ENCODE measurements at regions not wholly inside any gene's neighbourhood (a gene's known extent, or its start where the extent isn't known, plus 50 kb on each side); places are given as distances from the start of the nearest gene placed in this dataset.

DNA sequence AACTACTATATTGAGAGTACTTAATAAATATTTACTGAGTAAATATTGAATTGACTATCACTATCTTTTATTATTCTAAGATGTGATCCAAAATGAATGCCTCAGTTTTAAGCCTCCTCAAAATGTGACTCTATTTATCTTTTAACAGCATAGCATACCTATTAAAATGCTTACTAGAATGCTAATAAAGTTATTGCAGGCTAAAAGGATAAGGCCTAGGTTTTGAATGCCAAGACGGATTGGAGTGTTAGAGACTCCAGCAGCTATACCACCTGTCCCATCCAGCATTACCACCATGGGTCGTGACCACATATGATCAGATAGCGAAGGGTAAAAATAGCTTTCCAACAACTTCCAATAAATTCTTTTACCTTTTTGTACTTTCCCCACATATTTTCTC is 64.7 kb upstream of the MYRIP start:
- Mint-ChIP-seq H3K27ac (no peak overlapping the region), H3K9me3 (peaks cover 0 to 17% (median 7%) of the 10 kb centered on the region in 11 donors), H3K27me3 (peaks cover 0 to 24% (median 16%) of the 10 kb centered on the region in 5 donors), H3K36me3 (peaks cover 0 to 5% (median 0%) of the 10 kb centered on the region in 5 donors), H3K4me1 (no peaks in the 10 kb centered on the region), H3K4me3 (no peak overlapping the region)
- Histone ChIP-seq H3K27me3 (ENCODE audit: control insufficient read depth in 2 of 2, insufficient read depth in 2 of 2, low read length in 2 of 2) (no peaks in the 10 kb centered on the region), H3K36me3 (ENCODE audit: control insufficient read depth in 2 of 3, insufficient read depth in 3 of 3, low read length in 3 of 3) (no peaks in the 10 kb centered on the region), H3K27ac (ENCODE audit: low read depth, low read length) (no peak overlapping the region), H3K4me1 (ENCODE audit: control insufficient read depth in 2 of 2, insufficient read depth in 2 of 2, low read length in 2 of 2) (no peaks in the 10 kb centered on the region), H3K4me3 (ENCODE audit: low read length) (no peak overlapping the region), H3K9me3 (ENCODE audit: control insufficient read depth in 2 of 3, low read length in 3 of 3) (no peaks in the 10 kb centered on the region)
- ChIA-PET POLR2A (no interaction called here), CTCF (no interaction called here)
- intact Hi-C loops (cut with micrococcal nuclease) = no loop called here
- ATAC-seq (no peak), DNase-seq (no peak)

DNA sequence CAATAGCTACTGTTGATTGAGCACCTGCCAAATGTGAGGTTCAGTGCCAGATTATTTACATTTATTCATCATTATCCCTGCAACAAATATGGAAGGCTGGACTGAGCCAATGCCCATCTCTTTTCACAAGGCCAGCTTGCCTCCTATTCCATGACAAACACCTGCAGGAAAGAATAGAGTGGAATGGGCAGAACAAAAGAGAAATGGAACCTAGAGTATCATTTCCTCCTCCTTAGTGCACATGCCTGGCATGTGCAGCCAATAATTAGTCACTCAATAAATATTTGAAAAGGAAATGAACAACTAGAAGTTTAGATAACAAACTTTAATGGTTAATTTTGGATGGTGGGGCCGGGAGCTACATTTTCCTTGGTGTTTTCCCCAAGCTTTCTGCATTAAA is 61.4 kb upstream of the MYRIP start:
- intact Hi-C loops (cut with micrococcal nuclease) = no loop called here
- ATAC-seq (no peak), DNase-seq (no peak)
- Mint-ChIP-seq H3K36me3 (no peaks in the 10 kb centered on the region), H3K27me3 (peaks cover 0 to 17% (median 4%) of the 10 kb centered on the region in 5 donors), H3K9me3 (peaks cover 0 to 2% (median 0%) of the 10 kb centered on the region in 11 donors), H3K27ac (no peak overlapping the region), H3K4me1 (peaks cover 0 to 7% (median 0%) of the 10 kb centered on the region in 7 donors), H3K4me3 (no peak overlapping the region)
- no peak overlapping the region for H3K27ac ChIP-seq (ENCODE audit: low read depth, low read length)
- ChIA-PET CTCF (no interaction called here), POLR2A (no interaction called here)
- H3K4me3 ChIP-seq (ENCODE audit: low read length) = no peak overlapping the region
- H3K9me3 ChIP-seq (ENCODE audit: control insufficient read depth in 2 of 3, low read length in 3 of 3) = no peaks in the 10 kb centered on the region
- H3K27me3 ChIP-seq (ENCODE audit: control insufficient read depth in 2 of 2, insufficient read depth in 2 of 2, low read length in 2 of 2) = no peaks in the 10 kb centered on the region
- H3K4me1 ChIP-seq (ENCODE audit: control insufficient read depth in 2 of 2, insufficient read depth in 2 of 2, low read length in 2 of 2) = no peaks in the 10 kb centered on the region
- H3K36me3 ChIP-seq (ENCODE audit: control insufficient read depth in 2 of 3, insufficient read depth in 3 of 3, low read length in 3 of 3) = no peaks in the 10 kb centered on the region

DNA sequence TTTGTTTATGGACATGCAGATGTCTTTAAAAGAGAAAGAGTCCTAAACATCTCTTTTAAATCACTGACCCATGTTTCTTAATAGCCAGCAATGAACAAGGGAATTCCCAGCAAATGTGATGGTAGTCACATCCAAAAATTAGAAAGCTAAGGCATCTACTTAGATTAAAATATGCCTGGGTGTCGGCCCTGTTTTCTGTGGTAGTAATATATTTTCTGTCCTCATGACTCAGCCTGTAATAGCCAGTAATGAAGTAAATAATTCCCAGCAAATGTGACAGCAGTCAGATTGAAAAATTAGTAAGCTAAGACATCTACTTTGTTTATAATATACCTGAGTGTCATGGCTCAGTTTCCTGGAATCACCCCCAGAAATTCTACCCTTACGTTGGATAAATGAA is 60.6 kb upstream of the MYRIP start:
- intact Hi-C loops (cut with micrococcal nuclease) = no loop called here
- H3K4me3 ChIP-seq (ENCODE audit: low read length) = no peak overlapping the region
- Mint-ChIP-seq H3K4me1 (peaks cover 0 to 7% (median 0%) of the 10 kb centered on the region in 7 donors), H3K36me3 (no peaks in the 10 kb centered on the region), H3K27ac (no peak overlapping the region), H3K27me3 (peaks cover 0 to 17% (median 0%) of the 10 kb centered on the region in 5 donors), H3K9me3 (peaks cover 0 to 2% (median 0%) of the 10 kb centered on the region in 11 donors), H3K4me3 (no peak overlapping the region)
- no peak overlapping the region for H3K27ac ChIP-seq (ENCODE audit: low read depth, low read length)
- H3K9me3 ChIP-seq (ENCODE audit: control insufficient read depth in 2 of 3, low read length in 3 of 3) = no peaks in the 10 kb centered on the region
- DNase-seq (no peak), ATAC-seq (no peak)
- no peaks in the 10 kb centered on the region for H3K4me1 ChIP-seq (ENCODE audit: control insufficient read depth in 2 of 2, insufficient read depth in 2 of 2, low read length in 2 of 2)
- no peaks in the 10 kb centered on the region for H3K36me3 ChIP-seq (ENCODE audit: control insufficient read depth in 2 of 3, insufficient read depth in 3 of 3, low read length in 3 of 3)
- POLR2A ChIA-PET = no interaction called here
- CTCF ChIA-PET = no interaction called here
- H3K27me3 ChIP-seq (ENCODE audit: control insufficient read depth in 2 of 2, insufficient read depth in 2 of 2, low read length in 2 of 2) = no peaks in the 10 kb centered on the region

DNA sequence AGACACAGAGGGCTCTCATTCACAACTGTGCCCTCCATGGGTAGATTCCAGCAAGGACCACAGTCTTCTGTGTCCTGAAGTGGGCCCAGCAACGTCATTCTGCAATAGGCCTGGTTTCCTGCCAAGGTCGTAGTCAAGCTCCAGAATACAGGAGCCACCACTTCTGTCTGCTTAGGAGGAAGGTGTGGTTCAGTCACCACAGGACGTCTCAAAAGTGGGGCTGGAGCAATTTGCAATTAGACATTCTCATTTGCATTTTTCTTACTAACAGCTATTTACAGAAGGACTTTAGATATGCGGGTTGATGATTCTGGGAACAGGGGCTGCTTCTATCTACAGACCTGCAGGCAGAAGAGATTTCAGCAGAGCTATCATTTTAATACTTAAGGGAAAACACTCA is 58.7 kb upstream of the MYRIP start:
- Mint-ChIP-seq H3K9me3 (peaks cover 0 to 2% (median 0%) of the 10 kb centered on the region in 11 donors), H3K27ac (peak overlapping the region in 1 of 9 donors; percentile 49), H3K36me3 (no peaks in the 10 kb centered on the region), H3K4me3 (no peak overlapping the region), H3K4me1 (peaks cover 0 to 7% (median 0%) of the 10 kb centered on the region in 7 donors), H3K27me3 (peaks cover 0 to 15% (median 2%) of the 10 kb centered on the region in 5 donors)
- Histone ChIP-seq H3K36me3 (ENCODE audit: control insufficient read depth in 2 of 3, insufficient read depth in 3 of 3, low read length in 3 of 3) (no peaks in the 10 kb centered on the region), H3K4me1 (ENCODE audit: control insufficient read depth in 2 of 2, insufficient read depth in 2 of 2, low read length in 2 of 2) (no peaks in the 10 kb centered on the region), H3K4me3 (ENCODE audit: low read length) (no peak overlapping the region), H3K9me3 (ENCODE audit: control insufficient read depth in 2 of 3, low read length in 3 of 3) (no peaks in the 10 kb centered on the region), H3K27me3 (ENCODE audit: control insufficient read depth in 2 of 2, insufficient read depth in 2 of 2, low read length in 2 of 2) (no peaks in the 10 kb centered on the region), H3K27ac (ENCODE audit: low read depth, low read length) (no peak overlapping the region)
- POLR2A ChIA-PET = no interaction called here
- ATAC-seq (no peak), DNase-seq (no peak)
- CTCF ChIA-PET = no interaction called here
- intact Hi-C loops (cut with micrococcal nuclease) = no loop called here

DNA sequence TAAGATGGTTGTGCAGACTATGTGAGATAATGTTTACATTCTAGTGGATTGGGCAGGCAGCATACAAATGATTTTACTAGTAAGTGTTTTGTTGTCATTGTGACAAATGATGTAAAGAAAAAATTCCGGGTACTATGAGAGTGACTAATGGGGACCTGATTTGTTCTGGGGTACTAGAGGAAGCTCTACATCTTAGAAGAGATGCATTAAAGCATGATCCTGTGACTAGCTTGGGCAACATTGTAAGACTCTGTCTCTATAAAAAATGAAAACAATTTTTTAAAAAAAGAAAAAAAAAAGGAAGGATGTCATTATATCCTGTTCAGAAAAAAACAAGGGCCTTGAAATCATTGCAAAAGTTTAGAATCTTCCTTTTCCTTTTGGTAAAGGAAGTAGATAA is 58.1 kb upstream of the MYRIP start:
- Mint-ChIP-seq H3K4me1 (peaks cover 0 to 7% (median 0%) of the 10 kb centered on the region in 7 donors), H3K36me3 (no peaks in the 10 kb centered on the region), H3K4me3 (no peak overlapping the region), H3K27ac (no peak overlapping the region), H3K27me3 (peaks cover 0 to 9% (median 2%) of the 10 kb centered on the region in 5 donors), H3K9me3 (peaks cover 0 to 2% (median 0%) of the 10 kb centered on the region in 11 donors)
- ChIA-PET CTCF (no interaction called here), POLR2A (no interaction called here)
- Histone ChIP-seq H3K36me3 (ENCODE audit: control insufficient read depth in 2 of 3, insufficient read depth in 3 of 3, low read length in 3 of 3) (no peaks in the 10 kb centered on the region), H3K4me3 (ENCODE audit: low read length) (no peak overlapping the region), H3K27ac (ENCODE audit: low read depth, low read length) (no peak overlapping the region), H3K9me3 (ENCODE audit: control insufficient read depth in 2 of 3, low read length in 3 of 3) (no peaks in the 10 kb centered on the region), H3K27me3 (ENCODE audit: control insufficient read depth in 2 of 2, insufficient read depth in 2 of 2, low read length in 2 of 2) (no peaks in the 10 kb centered on the region), H3K4me1 (ENCODE audit: control insufficient read depth in 2 of 2, insufficient read depth in 2 of 2, low read length in 2 of 2) (no peaks in the 10 kb centered on the region)
- ATAC-seq (no peak), DNase-seq (no peak)
- intact Hi-C loops (cut with micrococcal nuclease) = no loop called here

DNA sequence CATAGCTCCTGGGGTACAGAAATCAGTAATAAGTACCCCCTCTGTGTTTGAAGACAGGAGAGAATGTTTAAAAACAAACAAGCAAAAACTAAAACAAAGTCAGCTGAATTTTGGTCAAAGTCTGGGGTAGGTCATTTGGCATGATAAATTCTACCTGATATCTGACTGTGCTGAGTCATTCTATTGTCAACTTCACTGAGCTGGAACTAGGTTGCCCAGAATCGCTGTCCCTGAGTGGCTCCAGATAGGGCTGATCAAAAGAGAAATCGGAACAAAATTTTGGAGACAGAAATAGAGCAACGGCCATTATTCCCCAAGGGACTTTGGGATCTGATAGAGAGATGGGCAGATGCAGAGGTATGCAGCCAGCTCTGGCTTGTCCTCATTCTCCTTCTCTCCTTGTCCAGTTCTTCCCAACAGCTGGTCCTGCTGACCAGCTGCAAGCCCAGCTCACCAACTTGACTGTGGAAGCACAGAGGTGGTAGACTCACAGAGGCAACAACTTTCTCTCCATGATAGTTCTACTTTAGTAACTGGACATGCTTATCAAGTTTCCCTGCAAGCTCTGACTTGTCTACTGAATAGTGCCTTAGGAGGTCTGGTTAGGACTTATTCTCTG is 57.3 kb upstream of the MYRIP start:
- no peak for DNase-seq
- Mint-ChIP-seq H3K9me3 (peaks cover 0 to 6% (median 0%) of the 10 kb centered on the region in 11 donors), H3K27ac (no peak overlapping the region), H3K36me3 (no peaks in the 10 kb centered on the region), H3K4me1 (peaks cover 0 to 7% (median 0%) of the 10 kb centered on the region in 7 donors), H3K4me3 (no peak overlapping the region), H3K27me3 (peaks cover 0 to 6% (median 4%) of the 10 kb centered on the region in 5 donors)
- Histone ChIP-seq H3K9me3 (ENCODE audit: control insufficient read depth in 2 of 3, low read length in 3 of 3) (no peaks in the 10 kb centered on the region), H3K4me3 (ENCODE audit: low read length) (no peak overlapping the region), H3K27me3 (ENCODE audit: control insufficient read depth in 2 of 2, insufficient read depth in 2 of 2, low read length in 2 of 2) (no peaks in the 10 kb centered on the region), H3K4me1 (ENCODE audit: control insufficient read depth in 2 of 2, insufficient read depth in 2 of 2, low read length in 2 of 2) (no peaks in the 10 kb centered on the region), H3K27ac (ENCODE audit: low read depth, low read length) (no peak overlapping the region), H3K36me3 (ENCODE audit: control insufficient read depth in 2 of 3, insufficient read depth in 3 of 3, low read length in 3 of 3) (no peaks in the 10 kb centered on the region)
- ATAC-seq = no peak
- POLR2A ChIA-PET = no interaction called here
- intact Hi-C loops (cut with micrococcal nuclease) = no loop called here
- CTCF ChIA-PET = no interaction called here

DNA sequence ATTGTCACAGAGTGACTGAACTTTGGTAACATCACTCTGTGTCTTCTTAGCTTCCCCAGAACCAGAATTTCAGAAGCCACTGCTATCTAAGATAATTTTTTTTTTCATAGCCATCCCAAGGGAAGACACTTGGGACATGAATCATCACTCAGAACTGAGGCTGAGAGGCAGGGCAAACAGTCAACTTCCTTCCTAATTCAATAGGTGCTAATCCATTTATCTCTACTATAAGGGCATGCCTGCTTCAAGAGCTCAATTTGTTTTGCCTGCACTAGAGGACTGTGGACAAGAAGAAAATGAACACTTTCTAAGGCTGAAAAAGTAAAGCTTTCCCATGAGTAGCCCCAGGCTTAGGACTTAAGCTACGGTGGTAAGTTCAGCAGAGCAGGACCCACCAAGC is 56.7 kb upstream of the MYRIP start:
- ChIA-PET CTCF (no interaction called here), POLR2A (no interaction called here)
- no peaks in the 10 kb centered on the region for H3K36me3 Mint-ChIP-seq
- Histone ChIP-seq H3K9me3 (ENCODE audit: control insufficient read depth in 2 of 3, low read length in 3 of 3) (no peaks in the 10 kb centered on the region), H3K27ac (ENCODE audit: low read depth, low read length) (no peak overlapping the region), H3K27me3 (ENCODE audit: control insufficient read depth in 2 of 2, insufficient read depth in 2 of 2, low read length in 2 of 2) (no peaks in the 10 kb centered on the region), H3K4me3 (ENCODE audit: low read length) (no peak overlapping the region), H3K36me3 (ENCODE audit: control insufficient read depth in 2 of 3, insufficient read depth in 3 of 3, low read length in 3 of 3) (no peaks in the 10 kb centered on the region), H3K4me1 (ENCODE audit: control insufficient read depth in 2 of 2, insufficient read depth in 2 of 2, low read length in 2 of 2) (no peaks in the 10 kb centered on the region)
- peaks cover 0 to 7% (median 0%) of the 10 kb centered on the region in 7 donors for H3K4me1 Mint-ChIP-seq
- ATAC-seq (no peak), DNase-seq (no peak)
- H3K9me3 Mint-ChIP-seq = peaks cover 0 to 6% (median 0%) of the 10 kb centered on the region in 11 donors
- no peak overlapping the region for H3K27ac Mint-ChIP-seq
- H3K27me3 Mint-ChIP-seq = peaks cover 0 to 6% (median 4%) of the 10 kb centered on the region in 5 donors
- intact Hi-C loops (cut with micrococcal nuclease) = no loop called here
- H3K4me3 Mint-ChIP-seq = no peak overlapping the region

All from naive thymus-derived CD4-positive, alpha-beta T cell (primary cell).